ENCODE measurements at regions not wholly inside any gene's neighbourhood (a gene's known extent, or its start where the extent isn't known, plus 50 kb on each side); places are given as distances from the start of the nearest gene placed in this dataset.
"Not testable (repeated sequence)": the region's sequence is repeated elsewhere in the genome, so short reads cannot be mapped to it uniquely, and the experiment has no call there.

- DNase-seq: no peak
These were observed 157.9 kb upstream of the NBPF11 start for GRCh38 chr1:148309940-148310500.

DNA sequence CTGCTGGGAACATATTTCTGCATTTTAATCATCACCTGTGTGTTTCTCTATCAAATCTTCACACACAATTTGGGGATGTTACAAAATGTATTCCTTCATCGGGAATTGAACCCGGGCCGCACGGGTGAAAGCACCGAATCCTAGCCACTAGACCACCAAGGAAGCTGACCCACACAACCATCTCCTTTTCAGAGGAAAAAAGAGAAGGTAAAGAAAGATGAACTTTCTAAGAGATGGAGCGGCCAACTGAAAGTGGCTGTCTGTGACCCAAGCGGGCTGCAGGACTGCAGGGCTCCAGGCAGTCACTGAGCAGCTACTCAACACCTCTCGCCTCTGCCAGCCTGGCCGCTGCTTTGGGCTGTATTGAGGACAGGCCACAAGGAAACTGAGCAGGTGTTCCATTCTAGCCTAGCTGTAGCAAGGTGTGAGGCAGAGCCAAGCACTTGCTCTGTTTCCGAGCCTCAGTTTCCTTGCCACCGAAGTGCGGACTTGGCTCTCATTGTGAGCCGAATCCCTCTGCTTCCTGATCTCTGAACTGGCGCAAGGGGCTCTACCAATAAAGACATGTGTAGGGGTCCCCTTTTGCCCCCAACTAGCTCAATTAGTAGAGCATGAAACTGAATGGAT, 156.9 kb upstream of the NBPF11 start:
- DNase-seq: no peak

DNA sequence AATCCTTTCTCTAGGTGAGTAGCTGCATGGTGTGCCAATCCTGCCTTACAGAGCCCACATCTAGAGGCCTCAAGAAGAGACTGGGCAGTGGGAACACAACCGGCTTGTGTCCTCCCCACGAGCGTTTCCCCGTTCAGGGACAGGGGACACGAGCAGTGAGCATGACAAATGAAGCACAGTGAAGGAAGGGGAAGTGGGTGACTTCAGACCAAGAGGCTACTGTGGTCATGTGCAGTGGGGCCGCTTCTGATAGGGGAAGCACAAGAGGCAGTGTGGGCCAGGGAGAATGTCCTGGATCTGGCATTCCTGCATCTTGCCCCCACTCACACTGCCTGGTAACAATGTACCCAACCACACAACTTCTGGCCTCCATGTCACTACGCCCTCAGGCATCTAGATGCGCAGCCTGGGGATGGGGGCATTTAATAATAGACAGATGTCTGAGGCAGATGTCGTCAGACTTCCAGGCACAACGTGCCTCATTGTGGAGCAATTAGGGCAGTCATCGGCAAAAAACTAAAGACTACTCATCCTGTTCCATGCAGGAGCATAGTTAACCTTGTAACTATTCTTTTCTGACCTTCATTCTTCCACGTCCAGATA, 155.6 kb upstream of the NBPF11 start:
- no peak for DNase-seq

DNA sequence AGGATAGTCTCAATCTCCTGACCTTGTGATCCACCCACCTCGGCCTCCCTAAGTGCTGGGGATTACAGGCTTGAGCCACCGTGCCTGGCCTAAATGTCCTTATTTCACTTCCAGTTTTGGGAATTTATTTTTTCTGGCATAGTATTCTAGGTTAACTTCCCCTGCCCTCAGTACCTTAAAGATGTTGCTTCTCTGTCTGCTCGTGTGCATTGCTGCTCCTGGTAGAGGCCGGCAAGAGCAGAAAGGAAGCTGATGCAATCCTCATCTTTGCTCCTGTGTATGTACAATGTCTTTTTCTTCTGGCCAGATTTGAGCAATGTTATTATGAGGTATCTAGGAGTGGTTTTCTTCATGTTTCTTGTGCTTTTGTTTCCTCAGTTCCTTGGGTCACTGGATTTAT, 152.9 kb upstream of the NBPF11 start:
- not testable (repeated sequence) for DNase-seq

- DNase-seq: peak; percentile 59
These were observed 150.7 kb upstream of the NBPF11 start for GRCh38 chr1:148302586-148303364.

DNA sequence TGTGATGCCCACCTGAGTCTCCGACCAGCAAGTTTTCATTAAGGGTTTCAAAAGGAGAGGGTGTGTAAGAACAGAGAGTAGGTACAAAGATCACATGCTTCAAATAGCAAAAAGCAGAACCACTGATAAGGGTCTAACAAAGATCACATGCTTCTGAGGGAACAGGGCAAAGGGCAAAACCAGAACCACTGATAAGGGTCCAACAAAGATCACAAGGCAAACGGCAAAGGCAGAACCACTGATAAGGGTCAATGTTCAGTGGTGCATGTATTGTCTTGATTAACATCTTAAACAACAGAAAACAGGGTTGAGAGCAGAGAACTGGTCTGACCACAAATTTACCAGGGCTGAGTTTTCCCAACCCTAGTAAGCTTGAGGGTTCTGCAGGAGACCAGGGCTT, 145.8 kb upstream of the NBPF11 start:
- not testable (repeated sequence) for DNase-seq

- DNase-seq: no peak
These were observed 144.4 kb upstream of the NBPF11 start for GRCh38 chr1:148296511-148296910.

DNA sequence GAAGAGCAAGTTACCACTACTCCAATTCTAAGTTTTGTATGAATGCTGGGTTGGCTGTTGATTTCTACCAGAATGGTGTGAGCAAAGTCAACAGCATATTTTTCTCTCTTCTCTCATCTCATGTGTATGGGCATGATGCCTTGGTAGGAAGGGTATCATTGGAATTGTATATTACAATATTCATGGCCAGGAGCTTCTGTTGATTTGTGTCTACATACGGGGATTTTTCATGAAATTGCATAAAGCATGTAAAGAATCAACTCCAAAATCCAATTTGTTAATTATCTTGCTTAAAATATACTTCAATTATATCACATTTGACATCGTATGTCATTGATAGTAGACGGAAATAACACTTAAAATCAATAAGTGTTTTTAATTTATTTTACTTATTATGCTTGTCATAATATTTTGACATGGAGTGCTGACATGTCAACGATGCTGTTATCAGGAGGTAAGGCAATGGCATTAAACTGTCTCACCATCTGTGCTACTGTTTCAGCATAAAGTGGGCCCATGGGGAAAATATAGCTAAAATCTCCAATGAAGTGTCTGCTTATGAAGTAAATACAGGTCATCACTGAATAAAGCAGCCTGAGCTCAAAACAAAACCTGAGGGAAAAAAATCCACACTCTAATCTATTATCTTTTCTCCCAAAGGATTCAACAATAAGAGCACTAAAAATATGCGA, 142.2 kb upstream of the NBPF11 start:
- no peak for DNase-seq

- no peak for DNase-seq
These were observed 141.6 kb upstream of the NBPF11 start for GRCh38 chr1:148293651-148294050.

GRCh38 chr1:148292915-148293314, 140.8 kb upstream of the NBPF11 start:
- DNase-seq: no peak

GRCh38 chr1:148290881-148291280, 138.8 kb upstream of the NBPF11 start:
- DNase-seq: no peak

DNA sequence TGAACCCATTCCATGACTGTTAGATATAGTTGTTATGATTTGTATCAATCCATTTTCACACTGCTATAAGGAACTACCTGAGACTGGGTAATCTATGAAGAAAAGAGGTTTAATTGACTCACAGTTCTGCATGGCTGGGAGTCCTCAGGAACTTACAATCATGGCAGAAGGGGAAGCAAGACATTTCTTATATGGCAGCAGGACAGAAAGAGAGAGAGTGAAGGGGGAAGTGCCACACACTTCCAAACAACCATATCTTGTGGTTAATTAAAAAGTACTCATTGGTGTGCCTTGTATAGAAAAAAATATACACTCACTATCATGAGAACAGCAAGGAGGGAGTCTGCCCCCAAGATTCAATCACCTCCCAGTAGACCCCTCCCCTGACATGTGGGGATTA, 137.6 kb upstream of the NBPF11 start:
- no peak for DNase-seq

DNA sequence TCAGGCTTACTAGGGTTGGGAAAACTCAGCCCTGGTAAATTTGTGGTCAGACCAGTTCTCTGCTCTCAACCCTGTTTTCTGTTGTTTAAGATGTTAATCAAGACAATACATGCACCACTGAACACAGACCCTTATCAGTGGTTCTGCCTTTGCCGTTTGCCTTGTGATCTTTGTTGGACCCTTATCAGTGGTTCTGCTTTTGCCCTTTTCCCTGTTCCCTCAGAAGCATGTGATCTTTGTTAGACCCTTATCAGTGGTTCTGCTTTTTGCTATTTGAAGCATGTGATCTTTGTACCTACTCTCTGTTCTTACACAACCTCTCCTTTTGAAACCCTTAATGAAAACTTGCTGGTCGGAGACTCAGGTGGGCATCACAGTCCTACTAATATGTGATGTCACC, 133.9 kb upstream of the NBPF11 start:
- not testable (repeated sequence) for DNase-seq

- DNase-seq: peak; percentile 34
These were observed 128.9 kb upstream of the NBPF11 start for GRCh38 chr1:148280831-148281572.

DNA sequence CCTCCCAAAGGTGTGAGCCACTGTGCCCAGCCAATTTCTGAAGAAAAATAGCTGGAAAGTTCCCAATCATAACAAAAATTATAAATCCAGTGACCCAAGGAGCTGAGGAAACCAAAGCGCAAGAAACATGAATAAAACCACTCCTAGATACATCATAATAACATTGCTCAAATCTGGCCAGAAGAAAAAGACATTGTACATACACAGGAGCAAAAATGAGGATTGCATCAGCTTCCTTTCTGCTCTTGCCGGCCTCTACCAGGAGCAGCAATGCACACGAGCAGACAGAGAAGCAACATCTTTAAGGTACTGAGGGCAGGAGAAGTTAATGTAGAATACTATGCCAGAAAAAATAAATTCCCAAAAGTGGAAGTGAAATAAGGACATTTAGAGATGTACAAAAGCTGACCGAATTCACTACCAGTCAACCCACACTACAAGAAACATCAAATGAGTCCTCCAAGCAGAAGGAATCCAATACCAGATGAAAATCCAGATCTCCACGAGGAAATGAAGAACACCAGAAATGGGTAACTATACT, 127.0 kb upstream of the NBPF11 start:
- not testable (repeated sequence) for DNase-seq

GRCh38 chr1:148277865-148278279, 125.8 kb upstream of the NBPF11 start:
- DNase-seq: not testable (repeated sequence)

- not testable (repeated sequence) for DNase-seq
These were observed 115.0 kb upstream of the NBPF11 start for GRCh38 chr1:148267066-148267465.

DNA sequence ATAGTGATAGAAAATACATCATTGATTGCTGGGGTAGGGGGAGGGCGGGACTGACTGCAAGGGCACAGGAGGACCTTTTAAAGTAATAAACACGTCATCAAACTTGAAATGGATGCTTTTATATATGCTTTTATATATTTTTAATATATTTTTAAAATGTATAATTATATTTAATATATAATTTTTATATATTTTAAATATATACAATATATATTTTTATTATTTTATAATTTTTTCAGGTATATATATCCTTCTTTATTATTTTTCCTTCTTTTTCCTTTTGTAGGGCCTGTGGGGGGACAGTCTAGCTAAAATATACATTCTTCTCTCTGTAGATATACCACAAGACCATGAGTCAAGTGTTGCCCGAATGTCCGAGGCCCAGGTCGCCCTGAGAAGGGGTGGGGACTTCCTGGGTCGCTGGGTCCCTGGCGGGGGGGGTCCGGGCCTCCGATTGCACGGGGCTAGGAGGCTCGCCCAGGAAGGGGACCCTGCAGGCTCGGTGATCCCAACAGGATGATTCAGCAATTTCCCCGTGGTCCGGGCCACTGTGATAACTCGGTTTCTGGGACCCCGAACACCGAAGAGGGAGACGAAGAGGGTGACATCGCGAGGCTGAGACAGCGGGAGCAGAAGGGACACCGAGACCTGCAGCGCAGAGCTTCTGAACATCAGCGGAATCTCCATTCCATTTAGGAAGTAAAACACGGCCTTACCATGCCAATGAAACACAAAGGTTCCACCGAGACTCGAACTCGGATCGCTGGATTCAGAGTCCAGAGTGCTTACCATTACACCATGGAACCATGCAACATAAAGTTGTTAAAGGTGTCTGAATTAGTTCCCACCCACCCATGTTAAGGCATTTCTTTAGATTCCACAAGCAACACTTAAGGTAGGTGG, 112.5 kb upstream of the NBPF11 start:
- DNase-seq: peak; percentile 35

DNA sequence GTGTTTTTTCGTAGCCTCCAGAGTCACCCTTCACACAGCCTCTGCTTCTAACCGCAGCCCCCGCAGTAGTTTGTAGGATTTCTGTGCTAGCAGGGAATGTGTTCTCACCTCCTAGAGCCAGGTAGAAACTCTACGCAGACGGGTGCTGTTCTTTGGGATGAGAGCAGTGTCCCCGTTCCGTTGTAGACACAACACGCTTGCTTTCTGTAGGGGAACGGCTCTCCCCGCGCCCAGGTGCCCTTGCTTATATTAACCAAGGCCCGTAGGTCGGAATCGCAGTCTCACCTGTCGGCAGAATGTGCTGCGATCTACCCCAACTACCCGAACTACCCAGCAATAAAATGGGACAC, 111.8 kb upstream of the NBPF11 start:
- DNase-seq: peak; percentile 25

DNA sequence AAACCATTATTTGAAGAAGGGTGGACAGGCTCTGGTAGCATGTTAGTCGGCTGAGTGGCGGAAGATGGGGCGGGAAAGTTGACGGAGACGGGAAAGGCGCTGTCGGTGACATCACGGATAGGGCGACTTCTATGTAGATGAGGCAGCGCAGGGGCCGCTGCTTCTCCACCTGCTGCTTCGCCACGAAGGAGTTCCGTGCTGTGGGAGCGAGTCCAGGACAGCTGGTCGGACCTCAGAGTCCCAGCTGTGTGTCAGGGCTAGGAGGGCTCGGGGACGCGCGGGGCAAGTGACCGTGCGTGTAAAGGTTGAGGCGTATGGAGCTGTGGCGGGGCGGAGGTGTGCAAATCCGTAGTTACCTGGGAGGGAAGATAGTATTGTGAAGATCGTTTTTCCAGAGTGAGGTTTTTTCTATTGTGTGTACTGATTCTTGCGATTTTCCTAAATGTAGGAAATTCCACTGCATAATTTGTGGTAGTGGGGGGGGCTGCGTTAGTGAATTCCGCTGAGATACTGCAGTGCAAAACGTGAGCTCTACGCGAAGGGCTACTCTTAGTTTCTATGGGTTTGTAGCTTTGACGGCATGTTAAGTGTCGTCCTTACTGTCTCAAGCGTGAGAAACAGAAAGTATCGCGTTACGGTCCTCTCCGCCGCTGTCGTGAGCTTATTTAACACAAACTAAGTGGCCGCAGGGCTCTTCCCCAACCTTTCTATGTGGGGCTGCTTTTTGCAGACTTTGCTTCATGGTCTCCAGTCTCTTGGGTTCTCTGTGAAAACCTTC, 111.2 kb upstream of the NBPF11 start:
- DNase-seq: peak; percentile 68
